Mucosa of rectum (tissue), 2 donors: ENCODE measurements at regions not wholly inside any gene's neighbourhood (a gene's known extent, or its start where the extent isn't known, plus 50 kb on each side); places are given as distances from the start of the nearest gene placed in this dataset.

Experiments used
- H3K27ac ChIP-seq, 2 donors: one replicate each; pipeline ENCODE4 v1.7.0; 2013; ENCODE audit warnings: inconsistent platforms in 2 of 2, low read depth in 2 of 2, low read length in 2 of 2
- H3K27me3 ChIP-seq, 2 donors: one replicate each; pipeline ENCODE4 v1.7.0; 2013; ENCODE audit warnings: low read length in 2 of 2; ENCODE audit not compliant: control insufficient read depth in 2 of 2, insufficient read depth in 2 of 2
- H3K36me3 ChIP-seq, 2 donors: one replicate each; pipeline ENCODE4 v1.7.0; 2013; ENCODE audit warnings: low read length in 2 of 2; ENCODE audit not compliant: control insufficient read depth in 2 of 2, insufficient read depth in 2 of 2
- H3K4me1 ChIP-seq, 2 donors: one replicate each; pipeline ENCODE4 v1.7.0; 2013; ENCODE audit warnings: low read length in 2 of 2, mild to moderate bottlenecking in 1 of 2; ENCODE audit not compliant: control insufficient read depth in 2 of 2, insufficient read depth in 2 of 2
- H3K4me3 ChIP-seq, 2 donors: one replicate each; pipeline ENCODE4 v1.7.0; 2013; ENCODE audit warnings: low read length in 2 of 2
- H3K9ac ChIP-seq, 2 donors: one replicate each; pipeline ENCODE4 v1.7.0; 2013; ENCODE audit warnings: low read length in 2 of 2, low read depth in 1 of 2, mild to moderate bottlenecking in 1 of 2
- H3K9me3 ChIP-seq, 2 donors: one replicate each; pipeline ENCODE4 v1.7.0; 2013; ENCODE audit warnings: low read length in 2 of 2; ENCODE audit not compliant: control insufficient read depth in 2 of 2
- donor health status: healthy.
- donor health status: Normal muscosa, but diverticular disease.

GRCh38 chr20:1833728-1834726 lies 61.2 kb upstream of the SIRPA start:
- H3K27me3 ChIP-seq: peaks cover 5% of the 10 kb centered on the region in 2 donors
- no peaks in the 10 kb centered on the region for H3K36me3 ChIP-seq
- no peaks in the 10 kb centered on the region for H3K4me1 ChIP-seq
- H3K9ac ChIP-seq: no peak overlapping the region
- H3K9me3 ChIP-seq: no peaks in the 10 kb centered on the region
- no peak overlapping the region for H3K27ac ChIP-seq
- H3K4me3 ChIP-seq: no peak overlapping the region

DNA sequence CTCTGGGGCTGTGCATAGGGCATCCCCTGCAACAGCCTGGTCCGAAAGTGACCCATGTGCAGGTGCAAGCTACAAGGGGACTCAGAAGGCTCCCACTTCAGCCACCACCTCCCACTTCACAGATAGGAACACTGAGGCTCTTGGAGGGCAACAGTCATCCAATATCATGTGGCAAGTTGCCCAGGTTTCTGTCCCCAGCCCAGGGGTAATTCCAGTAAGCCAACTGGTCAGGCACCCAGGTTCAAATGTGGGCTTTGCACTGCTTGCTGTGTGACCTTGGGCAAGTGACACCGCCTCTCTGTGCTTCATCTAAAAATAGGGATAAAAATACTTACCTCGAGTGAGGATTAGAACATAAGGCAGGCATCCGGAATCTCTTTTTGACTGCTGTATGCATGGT lies 62.0 kb upstream of the SIRPA start:
- Histone ChIP-seq H3K9ac (no peak overlapping the region), H3K9me3 (no peaks in the 10 kb centered on the region), H3K36me3 (no peaks in the 10 kb centered on the region), H3K27me3 (peaks cover 5% of the 10 kb centered on the region in 2 donors), H3K4me1 (peaks cover 0 to 6% of the 10 kb centered on the region in 2 donors), H3K27ac (no peak overlapping the region), H3K4me3 (no peak overlapping the region)

- H3K9me3 ChIP-seq: no peaks in the 10 kb centered on the region
- H3K4me1 ChIP-seq: peaks cover 0 to 10% of the 10 kb centered on the region in 2 donors
- H3K27me3 ChIP-seq: peaks cover 5% of the 10 kb centered on the region in 2 donors
- H3K27ac ChIP-seq: no peak overlapping the region
- no peak overlapping the region for H3K9ac ChIP-seq
- no peaks in the 10 kb centered on the region for H3K36me3 ChIP-seq
- H3K4me3 ChIP-seq: no peak overlapping the region
Observed at GRCh38 chr20:1832634-1833033, 62.6 kb upstream of the SIRPA start.

DNA sequence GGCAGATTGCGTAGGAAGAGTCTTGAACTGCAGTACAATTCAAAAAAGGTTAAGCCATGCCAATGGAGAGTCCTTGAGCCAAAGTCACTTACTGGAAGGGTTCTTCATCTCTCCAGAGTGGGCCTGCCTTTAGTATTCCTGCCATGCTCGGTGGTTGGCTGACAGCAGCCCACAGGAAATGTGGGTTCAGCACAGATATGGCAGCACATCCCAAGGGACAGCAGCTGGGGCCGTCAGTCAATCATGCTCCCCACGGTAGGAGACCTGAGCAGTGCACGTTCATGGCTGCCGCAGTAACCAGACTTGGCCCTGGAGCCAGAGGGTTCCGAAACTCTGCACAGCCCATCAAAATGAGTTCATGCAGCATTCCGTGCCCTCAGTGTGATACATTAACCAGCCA lies 63.6 kb upstream of the SIRPA start:
- H3K9ac ChIP-seq: no peak overlapping the region
- H3K27ac ChIP-seq: no peak overlapping the region
- no peak overlapping the region for H3K4me3 ChIP-seq
- H3K4me1 ChIP-seq: peaks cover 0 to 10% of the 10 kb centered on the region in 2 donors
- no peaks in the 10 kb centered on the region for H3K9me3 ChIP-seq
- peaks cover 5% of the 10 kb centered on the region in 2 donors for H3K27me3 ChIP-seq
- H3K36me3 ChIP-seq: no peaks in the 10 kb centered on the region

DNA sequence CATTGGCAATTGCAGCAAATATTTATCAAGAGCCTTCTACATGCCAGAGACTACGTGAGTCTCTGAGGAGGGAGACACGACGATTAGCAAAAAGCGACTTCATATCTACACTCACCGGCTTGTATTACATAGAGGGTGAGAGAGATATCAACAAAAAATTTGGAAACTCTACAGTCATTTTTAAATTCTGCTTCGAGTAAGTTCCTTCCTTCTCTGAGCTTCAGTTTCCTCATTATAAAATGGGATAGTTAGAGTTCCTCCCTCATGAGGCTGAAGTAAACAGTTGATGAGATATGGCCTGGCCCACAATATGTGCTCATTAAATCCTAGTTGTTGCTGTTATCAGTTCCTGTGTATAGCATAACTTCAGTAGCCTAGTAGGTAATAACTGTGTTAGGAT lies 64.1 kb upstream of the SIRPA start:
- H3K4me1 ChIP-seq: peaks cover 0 to 10% of the 10 kb centered on the region in 2 donors

GRCh38 chr20:1830240-1830639 lies 65.0 kb upstream of the SIRPA start:
- Histone ChIP-seq H3K36me3 (no peaks in the 10 kb centered on the region), H3K9me3 (no peaks in the 10 kb centered on the region), H3K27me3 (peaks cover 3 to 5% of the 10 kb centered on the region in 2 donors), H3K4me1 (peaks cover 0 to 10% of the 10 kb centered on the region in 2 donors), H3K9ac (no peak overlapping the region), H3K27ac (peak overlapping the region in 1 of 2 donors; percentile 38), H3K4me3 (no peak overlapping the region)

More for the DNA sequence above, 64.1 kb upstream of the SIRPA start:
- no peak overlapping the region for H3K4me3 ChIP-seq
- H3K9me3 ChIP-seq: no peaks in the 10 kb centered on the region
- no peaks in the 10 kb centered on the region for H3K36me3 ChIP-seq
- no peak overlapping the region for H3K27ac ChIP-seq
- peaks cover 5% of the 10 kb centered on the region in 2 donors for H3K27me3 ChIP-seq
- no peak overlapping the region for H3K9ac ChIP-seq

- Histone ChIP-seq H3K27ac (no peak overlapping the region), H3K4me1 (peaks cover 0 to 10% of the 10 kb centered on the region in 2 donors)
Observed at GRCh38 chr20:1829531-1829930, 65.7 kb upstream of the SIRPA start.

GRCh38 chr20:1828786-1829131 lies 66.4 kb upstream of the SIRPA start:
- Histone ChIP-seq H3K27ac (peak overlapping the region; percentile 10 to 40), H3K9ac (no peak overlapping the region), H3K27me3 (no peaks in the 10 kb centered on the region)

More at GRCh38 chr20:1829531-1829930, 65.7 kb upstream of the SIRPA start:
- Histone ChIP-seq H3K36me3 (no peaks in the 10 kb centered on the region), H3K9me3 (no peaks in the 10 kb centered on the region), H3K27me3 (peaks cover 0 to 3% of the 10 kb centered on the region in 2 donors), H3K9ac (no peak overlapping the region), H3K4me3 (no peak overlapping the region)

GRCh38 chr20:1827974-1828785 lies 67.0 kb upstream of the SIRPA start:
- Histone ChIP-seq H3K9ac (no peak overlapping the region), H3K27ac (peak overlapping the region; percentile 10 to 68), H3K4me3 (peak overlapping the region in 1 of 2 donors; percentile 36), H3K27me3 (no peaks in the 10 kb centered on the region), H3K9me3 (peaks cover 0 to 2% of the 10 kb centered on the region in 2 donors), H3K36me3 (no peaks in the 10 kb centered on the region), H3K4me1 (peaks cover 0 to 10% of the 10 kb centered on the region in 2 donors)

More at GRCh38 chr20:1828786-1829131, 66.4 kb upstream of the SIRPA start:
- Histone ChIP-seq H3K4me1 (peaks cover 0 to 10% of the 10 kb centered on the region in 2 donors), H3K9me3 (no peaks in the 10 kb centered on the region), H3K4me3 (peak overlapping the region in 1 of 2 donors; percentile 21), H3K36me3 (no peaks in the 10 kb centered on the region)
